ENCODE measurements at regions not wholly inside any gene's neighbourhood (a gene's known extent, or its start where the extent isn't known, plus 50 kb on each side); places are given as distances from the start of the nearest gene placed in this dataset.

DNA sequence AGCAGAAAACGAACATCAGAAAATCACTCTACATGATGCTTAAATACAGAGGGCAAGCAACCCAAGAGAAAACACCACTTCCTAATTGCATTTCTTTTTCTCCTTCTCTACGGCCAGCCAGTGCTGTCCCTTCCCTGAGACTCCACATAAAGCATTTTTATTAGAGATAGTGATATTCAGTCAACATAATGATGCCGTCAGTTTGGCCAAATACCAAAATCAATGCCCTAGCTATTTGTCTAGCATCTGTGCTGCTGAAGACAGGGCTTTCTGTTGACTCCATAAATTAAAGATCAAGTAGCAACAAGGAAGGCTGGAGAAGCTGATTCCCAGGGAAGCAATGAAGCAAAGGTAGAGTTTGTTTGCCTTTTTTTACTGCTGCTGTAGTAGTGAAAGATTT lies 1024.9 kb downstream of the REEP3 start:
- TF ChIP-seq GTF2F1 (IDR thresholded peaks at IDR 0.05; ENCODE audit: low read length) (no peak), TBL1XR1 (IDR thresholded peaks at IDR 0.05; ENCODE audit: borderline replicate concordance, low read length, partially characterized antibody) (no peak), ZNF558 (CRISPR knock-in tag; IDR thresholded peaks at IDR 0.05; ENCODE audit: borderline replicate concordance) (no peak), RFX5 (IDR thresholded peaks at IDR 0.05; ENCODE audit: low read depth, low read length) (no peak)
- TF ChIP-seq, protein P1, sequence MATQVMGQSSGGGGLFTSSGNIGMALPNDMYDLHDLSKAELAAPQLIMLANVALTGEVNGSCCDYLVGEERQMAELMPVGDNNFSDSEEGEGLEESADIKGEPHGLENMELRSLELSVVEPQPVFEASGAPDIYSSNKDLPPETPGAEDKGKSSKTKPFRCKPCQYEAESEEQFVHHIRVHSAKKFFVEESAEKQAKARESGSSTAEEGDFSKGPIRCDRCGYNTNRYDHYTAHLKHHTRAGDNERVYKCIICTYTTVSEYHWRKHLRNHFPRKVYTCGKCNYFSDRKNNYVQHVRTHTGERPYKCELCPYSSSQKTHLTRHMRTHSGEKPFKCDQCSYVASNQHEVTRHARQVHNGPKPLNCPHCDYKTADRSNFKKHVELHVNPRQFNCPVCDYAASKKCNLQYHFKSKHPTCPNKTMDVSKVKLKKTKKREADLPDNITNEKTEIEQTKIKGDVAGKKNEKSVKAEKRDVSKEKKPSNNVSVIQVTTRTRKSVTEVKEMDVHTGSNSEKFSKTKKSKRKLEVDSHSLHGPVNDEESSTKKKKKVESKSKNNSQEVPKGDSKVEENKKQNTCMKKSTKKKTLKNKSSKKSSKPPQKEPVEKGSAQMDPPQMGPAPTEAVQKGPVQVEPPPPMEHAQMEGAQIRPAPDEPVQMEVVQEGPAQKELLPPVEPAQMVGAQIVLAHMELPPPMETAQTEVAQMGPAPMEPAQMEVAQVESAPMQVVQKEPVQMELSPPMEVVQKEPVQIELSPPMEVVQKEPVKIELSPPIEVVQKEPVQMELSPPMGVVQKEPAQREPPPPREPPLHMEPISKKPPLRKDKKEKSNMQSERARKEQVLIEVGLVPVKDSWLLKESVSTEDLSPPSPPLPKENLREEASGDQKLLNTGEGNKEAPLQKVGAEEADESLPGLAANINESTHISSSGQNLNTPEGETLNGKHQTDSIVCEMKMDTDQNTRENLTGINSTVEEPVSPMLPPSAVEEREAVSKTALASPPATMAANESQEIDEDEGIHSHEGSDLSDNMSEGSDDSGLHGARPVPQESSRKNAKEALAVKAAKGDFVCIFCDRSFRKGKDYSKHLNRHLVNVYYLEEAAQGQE (IDR thresholded peaks at IDR 0.05; ENCODE audit: borderline replicate concordance in 1 of 2, low read depth in 1 of 2, low read length in 2 of 2): no peak
- TF ChIP-seq, protein P2, sequence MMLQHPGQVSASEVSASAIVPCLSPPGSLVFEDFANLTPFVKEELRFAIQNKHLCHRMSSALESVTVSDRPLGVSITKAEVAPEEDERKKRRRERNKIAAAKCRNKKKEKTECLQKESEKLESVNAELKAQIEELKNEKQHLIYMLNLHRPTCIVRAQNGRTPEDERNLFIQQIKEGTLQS (CRISPR knock-in tag; IDR thresholded peaks at IDR 0.05): no peak

All from HepG2 (cell line).